Astrocyte (in vitro differentiated cells and primary cell): ENCODE measurements at regions not wholly inside any gene's neighbourhood (a gene's known extent, or its start where the extent isn't known, plus 50 kb on each side); places are given as distances from the start of the nearest gene placed in this dataset.

ENCODE experiments used
- DNase-seq: peaks from one replicate; pipeline ENCODE4 v3.0.0-alpha.2; 2010; ENCODE audit warnings: low read depth
- FAIRE-seq: peaks from 2 replicates; lab custom pipeline; 2011; peaks lifted over from hg19 to GRCh38; lab: Jason Lieb, UNC
- H2AFZ ChIP-seq: 2 replicates; pipeline ENCODE4 v1.6.0; 2012; ENCODE audit warnings: low read depth, low read length, inconsistent platforms
- H3K27ac ChIP-seq: 2 replicates; pipeline ENCODE4 v1.5.1; 2011; ENCODE audit warnings: low read depth, low read length, inconsistent platforms
- H3K27me3 ChIP-seq: 2 replicates; pipeline ENCODE4 v1.6.0; 2011; ENCODE audit warnings: low read length, inconsistent platforms; ENCODE audit not compliant: insufficient read depth
- H3K36me3 ChIP-seq: 2 replicates; pipeline ENCODE4 v1.5.1; 2011; ENCODE audit warnings: low read length, inconsistent platforms; ENCODE audit not compliant: insufficient read depth
- H3K4me1 ChIP-seq: 2 replicates; pipeline ENCODE4 v1.5.1; 2011; ENCODE audit warnings: low read length, inconsistent platforms; ENCODE audit not compliant: insufficient read depth
- H3K4me2 ChIP-seq: 2 replicates; pipeline ENCODE4 v1.6.0; 2012; ENCODE audit warnings: low read length, inconsistent platforms
- H3K4me3 ChIP-seq: 2 replicates; pipeline ENCODE4 v1.5.1; 2011; ENCODE audit warnings: low read depth, mild to moderate bottlenecking, low read length, inconsistent platforms; ENCODE audit not compliant: insufficient read depth
- H3K79me2 ChIP-seq: 2 replicates; pipeline ENCODE4 v1.6.0; 2012; ENCODE audit warnings: mild to moderate bottlenecking, low read length, inconsistent platforms; ENCODE audit not compliant: insufficient read depth
- H3K9ac ChIP-seq: 2 replicates; pipeline ENCODE4 v1.6.0; 2012; ENCODE audit warnings: mild to moderate bottlenecking, low read length, inconsistent platforms
- H3K9me3 ChIP-seq: 2 replicates; pipeline ENCODE4 v1.5.1; 2012; ENCODE audit warnings: low read depth, mild to moderate bottlenecking, low read length, inconsistent platforms; ENCODE audit not compliant: insufficient read depth
- H4K20me1 ChIP-seq: 2 replicates; pipeline ENCODE4 v1.6.0; 2012; ENCODE audit warnings: low read length, inconsistent platforms; ENCODE audit not compliant: insufficient read depth
- H3K27ac Mint-ChIP-seq: one replicate; pipeline ENCODE4 v1.8.0; 2021; ENCODE audit warnings: mild to moderate bottlenecking, mixed read lengths; ENCODE audit not compliant: unreplicated experiment
- H3K27me3 Mint-ChIP-seq: one replicate; pipeline ENCODE4 v1.8.0; 2021; ENCODE audit warnings: low read depth, mixed read lengths; ENCODE audit not compliant: unreplicated experiment
- H3K36me3 Mint-ChIP-seq: one replicate; pipeline ENCODE4 v1.8.0; 2021; ENCODE audit warnings: low read depth, mixed read lengths; ENCODE audit not compliant: unreplicated experiment
- H3K4me1 Mint-ChIP-seq: one replicate; pipeline ENCODE4 v1.8.0; 2021; ENCODE audit warnings: low read depth, mixed read lengths; ENCODE audit not compliant: unreplicated experiment
- H3K4me3 Mint-ChIP-seq: one replicate; pipeline ENCODE4 v1.8.0; 2021; ENCODE audit warnings: mild to moderate bottlenecking, moderate library complexity, mixed read lengths; ENCODE audit not compliant: unreplicated experiment
- H3K9me3 Mint-ChIP-seq: one replicate; pipeline ENCODE4 v1.8.0; 2021; ENCODE audit warnings: mild to moderate bottlenecking, mixed read lengths; ENCODE audit not compliant: unreplicated experiment
- CTCF ChIP-seq: IDR thresholded peaks from 2 replicates; pipeline ENCODE4 v1.5.1; 2011; ENCODE audit warnings: low read depth, mild to moderate bottlenecking, inconsistent platforms, low read length, moderate library complexity; ENCODE audit not compliant: insufficient read depth
- EZH2 ChIP-seq: IDR thresholded peaks from 2 replicates; pipeline ENCODE4 v1.6.1; 2012; ENCODE audit warnings: mild to moderate bottlenecking, low read length, inconsistent platforms; ENCODE audit not compliant: insufficient read depth

- no peak for DNase-seq
- Histone ChIP-seq H4K20me1 (no peaks in the 10 kb centered on the region), H3K27ac (no peak overlapping the region), H2AFZ (no peak overlapping the region), H3K9me3 (no peaks in the 10 kb centered on the region), H3K9ac (no peak overlapping the region), H3K4me3 (no peak overlapping the region), H3K79me2 (no peaks in the 10 kb centered on the region), H3K4me1 (no peaks in the 10 kb centered on the region), H3K36me3 (no peaks in the 10 kb centered on the region), H3K4me2 (no peak overlapping the region), H3K27me3 (no peaks in the 10 kb centered on the region)
- Mint-ChIP-seq H3K27ac (no peak overlapping the region), H3K4me3 (no peak overlapping the region), H3K36me3 (no peaks in the 10 kb centered on the region), H3K27me3 (no peaks in the 10 kb centered on the region), H3K9me3 (no peaks in the 10 kb centered on the region), H3K4me1 (no peaks in the 10 kb centered on the region)
- no peak for TF ChIP-seq CTCF
- TF ChIP-seq EZH2, result no peak
- no peak for FAIRE-seq
Measured at GRCh38 chr12:107565551-107565950, 120.0 kb upstream of the PWP1 start.

GRCh38 chr12:107567876-107568619 lies 117.6 kb upstream of the PWP1 start:
- H3K36me3 Mint-ChIP-seq, result peaks cover 2% of the 10 kb centered on the region
- H3K27me3 Mint-ChIP-seq, result peaks cover 2% of the 10 kb centered on the region
- H3K79me2 ChIP-seq, result no peaks in the 10 kb centered on the region
- H3K9ac ChIP-seq, result no peak overlapping the region
- no peaks in the 10 kb centered on the region for H3K9me3 ChIP-seq
- H2AFZ ChIP-seq, result no peak overlapping the region
- H3K4me1 Mint-ChIP-seq, result no peaks in the 10 kb centered on the region
- FAIRE-seq (no peak), DNase-seq (no peak)
- no peak for TF ChIP-seq EZH2
- no peak for TF ChIP-seq CTCF
- no peak overlapping the region for H3K4me3 ChIP-seq
- H3K36me3 ChIP-seq, result no peaks in the 10 kb centered on the region
- H3K4me1 ChIP-seq, result no peaks in the 10 kb centered on the region
- H3K9me3 Mint-ChIP-seq, result peaks cover 2% of the 10 kb centered on the region
- H4K20me1 ChIP-seq, result no peaks in the 10 kb centered on the region
- H3K4me3 Mint-ChIP-seq, result no peak overlapping the region
- H3K4me2 ChIP-seq, result no peak overlapping the region
- no peaks in the 10 kb centered on the region for H3K27me3 ChIP-seq
- no peak overlapping the region for H3K27ac Mint-ChIP-seq
- no peak overlapping the region for H3K27ac ChIP-seq

DNA sequence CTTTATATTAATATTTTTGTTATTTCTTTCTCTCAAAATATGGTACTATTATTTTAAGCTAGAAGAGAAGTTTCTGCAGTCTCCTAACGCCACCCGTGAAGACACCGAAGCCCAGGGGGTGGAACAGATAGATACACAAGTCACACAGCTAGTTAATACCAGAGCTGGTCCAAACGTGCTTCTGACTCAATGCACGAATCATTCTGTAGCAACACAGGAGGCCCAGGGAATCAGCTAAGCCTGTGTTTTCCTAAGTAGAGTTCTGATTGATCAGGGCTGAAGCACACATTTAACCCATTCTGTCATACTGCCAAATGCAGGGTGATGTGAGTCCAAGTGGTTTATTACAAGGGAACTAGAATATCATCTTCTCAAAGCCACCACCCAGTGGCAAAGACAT lies 116.9 kb upstream of the PWP1 start:
- Histone ChIP-seq H3K36me3 (no peaks in the 10 kb centered on the region), H3K4me3 (no peak overlapping the region), H3K27me3 (no peaks in the 10 kb centered on the region), H3K9me3 (no peaks in the 10 kb centered on the region), H3K79me2 (no peaks in the 10 kb centered on the region), H2AFZ (no peak overlapping the region), H4K20me1 (no peaks in the 10 kb centered on the region), H3K9ac (no peak overlapping the region), H3K27ac (no peak overlapping the region), H3K4me1 (no peaks in the 10 kb centered on the region), H3K4me2 (no peak overlapping the region)
- Mint-ChIP-seq H3K4me3 (no peak overlapping the region), H3K4me1 (no peaks in the 10 kb centered on the region), H3K9me3 (peaks cover 2% of the 10 kb centered on the region), H3K27me3 (peaks cover 2% of the 10 kb centered on the region), H3K27ac (no peak overlapping the region), H3K36me3 (peaks cover 2% of the 10 kb centered on the region)
- FAIRE-seq, result no peak
- DNase-seq, result no peak
- TF ChIP-seq EZH2 (no peak), CTCF (no peak)
